WTC11 (cell line): ENCODE measurements at regions not wholly inside any gene's neighbourhood (a gene's known extent, or its start where the extent isn't known, plus 50 kb on each side); places are given as distances from the start of the nearest gene placed in this dataset.

Source experiments
- ATAC-seq: fragments of 200-7000 bp; cut with Tn5 transposase; 2 replicates; pipeline ENCODE4 v1.10.0; 2021; ENCODE audit warnings: mild to moderate bottlenecking, moderate library complexity
- CTCF ChIA-PET: fragments of 300-600 bp; sonication (Branson Sonifier 250); formaldehyde crosslinking; loops from one replicate; lab custom pipeline; 2021; ENCODE audit warnings: antibody characterized with exemption; lab: Charles Lee
- POLR2A ChIA-PET: fragments of 350-600 bp; sonication (Branson Sonifier 250); formaldehyde crosslinking; loops from one replicate; lab custom pipeline; 2021; ENCODE audit warnings: antibody characterized with exemption; lab: Charles Lee
- DNase-seq: peaks from one replicate; pipeline ENCODE4 v3.0.0; 2021; ENCODE audit warnings: low spot score
- H3K27ac Mint-ChIP-seq: 2 replicates; pipeline ENCODE4 v1.8.0; 2021; ENCODE audit warnings: mixed read lengths
- H3K27me3 Mint-ChIP-seq: 2 replicates; pipeline ENCODE4 v1.8.0; 2021; ENCODE audit warnings: low read depth, mild to moderate bottlenecking, moderate library complexity, mixed read lengths
- H3K36me3 Mint-ChIP-seq: 2 replicates; pipeline ENCODE4 v1.8.0; 2021; ENCODE audit warnings: mixed read lengths
- H3K4me1 Mint-ChIP-seq: 2 replicates; pipeline ENCODE4 v1.8.0; 2022; ENCODE audit warnings: mixed read lengths
- H3K4me3 Mint-ChIP-seq: 2 replicates; pipeline ENCODE4 v1.8.0; 2021; ENCODE audit warnings: mild to moderate bottlenecking, moderate library complexity, mixed read lengths
- H3K9me3 Mint-ChIP-seq: 2 replicates; pipeline ENCODE4 v1.8.0; 2021; ENCODE audit warnings: mixed read lengths
- CBFB ChIP-seq: sonication (generic); formaldehyde crosslinking; IDR thresholded peaks from 2 replicates; pipeline ENCODE4 v1.8.1; 2022; ENCODE audit warnings: mild to moderate bottlenecking, low read depth, missing genetic modification reagents
- CREB1 ChIP-seq: sonication (generic); formaldehyde crosslinking; IDR thresholded peaks from 2 replicates; pipeline ENCODE4 v1.8.0; 2023; ENCODE audit warnings: mild to moderate bottlenecking, missing genetic modification reagents
- ELF4 ChIP-seq: sonication (generic); formaldehyde crosslinking; IDR thresholded peaks from 2 replicates; pipeline ENCODE4 v1.8.1; 2022; ENCODE audit warnings: low read depth, mild to moderate bottlenecking, moderate library complexity, missing genetic modification reagents
- ESRRA ChIP-seq: sonication (generic); formaldehyde crosslinking; IDR thresholded peaks from 2 replicates; pipeline ENCODE4 v1.8.1; 2022; ENCODE audit warnings: mild to moderate bottlenecking, missing genetic modification reagents, borderline replicate concordance
- ETV6 ChIP-seq: sonication (generic); formaldehyde crosslinking; IDR thresholded peaks from 2 replicates; pipeline ENCODE4 v1.8.1; 2022; ENCODE audit warnings: mild to moderate bottlenecking, missing genetic modification reagents
- FOXK1 ChIP-seq: sonication (generic); formaldehyde crosslinking; IDR thresholded peaks from 2 replicates; pipeline ENCODE4 v1.8.0; 2022; ENCODE audit warnings: mild to moderate bottlenecking, moderate library complexity, missing genetic modification reagents
- FOXP1 ChIP-seq: sonication (generic); formaldehyde crosslinking; IDR thresholded peaks from 2 replicates; pipeline ENCODE4 v1.8.0; 2022; ENCODE audit warnings: missing genetic modification reagents, mild to moderate bottlenecking, moderate library complexity, borderline replicate concordance
- HMGA2 ChIP-seq: fragments of 250-450 bp; sonication (Bioruptor Pico); IDR thresholded peaks from 2 replicates; pipeline ENCODE4 v1.4.0; 2021; ENCODE audit warnings: mild to moderate bottlenecking, moderate library complexity
- JAZF1 ChIP-seq: fragments of 250-450 bp; sonication (Bioruptor Pico); IDR thresholded peaks from 2 replicates; pipeline ENCODE4 v1.9.0; 2021; ENCODE audit warnings: moderate library complexity, mild to moderate bottlenecking, inconsistent platforms
- JUN ChIP-seq: sonication (generic); formaldehyde crosslinking; IDR thresholded peaks from 2 replicates; pipeline ENCODE4 v1.8.0; 2023; ENCODE audit warnings: mild to moderate bottlenecking, missing genetic modification reagents
- MYBL2 ChIP-seq: sonication (generic); formaldehyde crosslinking; IDR thresholded peaks from 2 replicates; pipeline ENCODE4 v1.8.1; 2023; ENCODE audit warnings: mild to moderate bottlenecking, moderate library complexity, missing genetic modification reagents
- NFATC4 ChIP-seq: fragments of 250-450 bp; sonication (Bioruptor Pico); IDR thresholded peaks from 2 replicates; pipeline ENCODE4 v1.9.0; 2021; ENCODE audit warnings: mild to moderate bottlenecking
- NFYB ChIP-seq: sonication (generic); formaldehyde crosslinking; conservative IDR thresholded peaks from 2 replicates; pipeline ENCODE4 v1.8.0; 2022; ENCODE audit warnings: low read depth, missing genetic modification reagents
- PRRX2 ChIP-seq: fragments of 250-450 bp; sonication (Bioruptor Pico); IDR thresholded peaks from 2 replicates; pipeline ENCODE4 v1.8.0; 2021; ENCODE audit warnings: mild to moderate bottlenecking
- RORB ChIP-seq: fragments of 250-450 bp; sonication (Bioruptor Pico); IDR thresholded peaks from 2 replicates; pipeline ENCODE4 v1.9.0; 2021; ENCODE audit warnings: mild to moderate bottlenecking
- SP1 ChIP-seq: sonication (generic); formaldehyde crosslinking; conservative IDR thresholded peaks from 2 replicates; pipeline ENCODE4 v1.8.1; 2022; ENCODE audit warnings: missing genetic modification reagents
- TEAD1 ChIP-seq: sonication (generic); formaldehyde crosslinking; IDR thresholded peaks from 2 replicates; pipeline ENCODE4 v1.8.0; 2022; ENCODE audit warnings: mild to moderate bottlenecking, missing genetic modification reagents
- TP53 ChIP-seq: sonication (generic); formaldehyde crosslinking; IDR thresholded peaks from 2 replicates; pipeline ENCODE4 v1.8.1; 2023; ENCODE audit warnings: mild to moderate bottlenecking, missing genetic modification reagents
- ZBTB21 ChIP-seq: sonication (generic); formaldehyde crosslinking; IDR thresholded peaks from 2 replicates; pipeline ENCODE4 v1.8.1; 2023; ENCODE audit warnings: mild to moderate bottlenecking, missing genetic modification reagents, borderline replicate concordance
- ZNF671 ChIP-seq: fragments of 250-450 bp; sonication (Bioruptor Pico); IDR thresholded peaks from 2 replicates; pipeline ENCODE4 v1.8.0; 2021; ENCODE audit warnings: mild to moderate bottlenecking
- TF ChIP-seq, protein P1 (sequence below): fragments of 200-600 bp; IDR thresholded peaks from 2 replicates; pipeline ENCODE4 v1.8.0; 2022; ENCODE audit warnings: antibody characterized with exemption
- TF ChIP-seq, protein P2 (sequence below): fragments of 250-450 bp; sonication (Bioruptor Pico); IDR thresholded peaks from 2 replicates; pipeline ENCODE4 v1.8.0; 2021; ENCODE audit warnings: mild to moderate bottlenecking
- TF ChIP-seq, protein P3 (sequence below): sonication (generic); formaldehyde crosslinking; IDR thresholded peaks from 2 replicates; pipeline ENCODE4 v1.8.0; 2022; ENCODE audit warnings: mild to moderate bottlenecking, missing genetic modification reagents

DNA sequence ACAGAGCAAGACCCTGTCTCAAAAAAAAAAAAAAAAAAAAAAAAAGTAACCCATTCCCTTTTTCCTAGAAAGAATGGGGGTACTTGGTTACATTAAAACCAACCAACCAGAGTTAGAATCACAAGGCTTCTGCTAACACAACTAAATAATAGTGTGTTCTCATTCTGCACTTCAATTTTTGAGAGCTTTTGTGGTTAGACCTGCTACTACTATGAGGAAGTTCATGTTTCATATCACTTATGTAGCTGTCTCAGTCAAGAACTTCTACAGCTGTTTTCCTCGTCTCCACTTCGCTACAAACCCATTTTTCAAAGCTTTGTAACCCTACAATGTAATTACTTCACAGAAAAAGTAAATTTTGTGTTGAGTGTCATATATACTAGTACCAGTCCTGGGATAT, 58.3 kb downstream of the PDHA2 start:
- Mint-ChIP-seq H3K4me3 (no peak overlapping the region), H3K27ac (no peak overlapping the region), H3K27me3 (no peaks in the 10 kb centered on the region), H3K36me3 (peaks cover 4% of the 10 kb centered on the region)
- CTCF ChIA-PET: no interaction called here
- no peak for DNase-seq
- no peak for ATAC-seq
- POLR2A ChIA-PET: interaction anchor here (0.7 kb wide), 2 partner anchors 170 to 1375 kb away, joined by 4 to 11 read pairs; no protein-coding TSS in a partner anchor
- no peak for TF ChIP-seq PRRX2 (CRISPR knock-in tag)
- TF ChIP-seq, all 79 proteins: peak for 0
- peaks cover 12% of the 10 kb centered on the region for H3K4me1 Mint-ChIP-seq
- H3K9me3 Mint-ChIP-seq: peaks cover 23% of the 10 kb centered on the region

DNA sequence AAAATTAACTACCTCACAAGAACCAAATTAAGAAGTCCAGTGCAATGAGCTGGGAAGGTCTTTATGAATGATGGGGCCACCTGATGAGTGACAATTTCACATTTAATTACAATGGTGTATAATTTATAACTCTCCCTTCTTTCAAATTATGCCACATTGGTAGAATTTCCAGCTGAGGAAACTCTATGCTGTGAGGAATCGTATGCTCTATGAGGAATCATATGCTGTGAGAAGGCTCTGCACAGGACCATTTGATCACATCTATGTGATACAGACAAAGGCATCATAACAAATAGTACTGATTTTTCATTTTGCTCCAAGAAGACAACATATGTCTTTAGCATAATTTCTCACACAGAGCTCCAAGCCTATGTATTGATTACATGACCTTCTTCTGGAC, 69.3 kb downstream of the PDHA2 start:
- no peak for ATAC-seq
- Mint-ChIP-seq H3K9me3 (peaks cover 14% of the 10 kb centered on the region), H3K4me1 (peaks cover 22% of the 10 kb centered on the region), H3K4me3 (no peak overlapping the region), H3K36me3 (peaks cover 13% of the 10 kb centered on the region), H3K27ac (no peak overlapping the region), H3K27me3 (no peaks in the 10 kb centered on the region; the same call in 1 of the 2 replicates)
- POLR2A ChIA-PET: no interaction called here
- DNase-seq: no peak
- no peak for TF ChIP-seq TP53 (CRISPR knock-in tag)
- no peak for TF ChIP-seq NFYB (CRISPR knock-in tag)
- TF ChIP-seq HMGA2 (CRISPR knock-in tag): no peak
- no peak for TF ChIP-seq JUN (CRISPR knock-in tag)
- TF ChIP-seq TEAD1 (CRISPR knock-in tag): no peak
- TF ChIP-seq, protein P1, sequence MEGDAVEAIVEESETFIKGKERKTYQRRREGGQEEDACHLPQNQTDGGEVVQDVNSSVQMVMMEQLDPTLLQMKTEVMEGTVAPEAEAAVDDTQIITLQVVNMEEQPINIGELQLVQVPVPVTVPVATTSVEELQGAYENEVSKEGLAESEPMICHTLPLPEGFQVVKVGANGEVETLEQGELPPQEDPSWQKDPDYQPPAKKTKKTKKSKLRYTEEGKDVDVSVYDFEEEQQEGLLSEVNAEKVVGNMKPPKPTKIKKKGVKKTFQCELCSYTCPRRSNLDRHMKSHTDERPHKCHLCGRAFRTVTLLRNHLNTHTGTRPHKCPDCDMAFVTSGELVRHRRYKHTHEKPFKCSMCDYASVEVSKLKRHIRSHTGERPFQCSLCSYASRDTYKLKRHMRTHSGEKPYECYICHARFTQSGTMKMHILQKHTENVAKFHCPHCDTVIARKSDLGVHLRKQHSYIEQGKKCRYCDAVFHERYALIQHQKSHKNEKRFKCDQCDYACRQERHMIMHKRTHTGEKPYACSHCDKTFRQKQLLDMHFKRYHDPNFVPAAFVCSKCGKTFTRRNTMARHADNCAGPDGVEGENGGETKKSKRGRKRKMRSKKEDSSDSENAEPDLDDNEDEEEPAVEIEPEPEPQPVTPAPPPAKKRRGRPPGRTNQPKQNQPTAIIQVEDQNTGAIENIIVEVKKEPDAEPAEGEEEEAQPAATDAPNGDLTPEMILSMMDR: no peak
- TF ChIP-seq ZNF671 (CRISPR knock-in tag): no peak
- no peak for TF ChIP-seq ELF4 (CRISPR knock-in tag)
- no peak for TF ChIP-seq FOXP1 (CRISPR knock-in tag)
- no peak for TF ChIP-seq JAZF1 (CRISPR knock-in tag)
- no peak for TF ChIP-seq ESRRA (CRISPR knock-in tag)
- no peak for TF ChIP-seq NFATC4 (CRISPR knock-in tag)
- TF ChIP-seq RORB: no peak
- CTCF ChIA-PET: no interaction called here

DNA sequence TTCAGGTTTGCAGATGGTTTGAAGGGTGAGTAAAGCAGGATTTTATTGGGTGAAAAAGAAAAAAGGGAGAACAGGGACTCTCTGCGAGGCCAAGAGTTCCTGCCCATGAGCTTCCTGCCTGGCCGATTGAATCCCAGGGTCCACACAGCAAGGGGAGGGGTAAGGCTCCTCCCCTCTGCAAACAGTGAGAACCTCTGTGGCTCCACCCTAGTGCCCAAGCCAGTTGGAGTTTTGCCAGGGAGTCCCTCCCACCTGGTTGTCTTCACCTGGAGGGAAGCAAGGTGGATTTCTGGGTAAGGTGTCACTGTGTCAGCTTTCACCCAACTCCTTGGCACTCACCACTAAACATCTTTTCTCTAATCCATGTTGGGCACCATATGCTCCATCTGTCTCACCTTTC, 70.9 kb downstream of the PDHA2 start:
- H3K36me3 Mint-ChIP-seq: peaks cover 18% of the 10 kb centered on the region
- DNase-seq: peak; percentile 13
- ATAC-seq: peak; percentile 88
- POLR2A ChIA-PET: no interaction called here
- CTCF ChIA-PET: no interaction called here
- no peak overlapping the region for H3K27ac Mint-ChIP-seq
- TF ChIP-seq CREB1 (no peak), JUN (CRISPR knock-in tag) (no peak), MYBL2 (CRISPR knock-in tag) (no peak), ZBTB21 (CRISPR knock-in tag) (no peak), SP1 (CRISPR knock-in tag) (no peak), ETV6 (CRISPR knock-in tag) (no peak), ZNF671 (CRISPR knock-in tag) (no peak), CBFB (CRISPR knock-in tag) (no peak), FOXK1 (no peak)
- TF ChIP-seq, protein P2, sequence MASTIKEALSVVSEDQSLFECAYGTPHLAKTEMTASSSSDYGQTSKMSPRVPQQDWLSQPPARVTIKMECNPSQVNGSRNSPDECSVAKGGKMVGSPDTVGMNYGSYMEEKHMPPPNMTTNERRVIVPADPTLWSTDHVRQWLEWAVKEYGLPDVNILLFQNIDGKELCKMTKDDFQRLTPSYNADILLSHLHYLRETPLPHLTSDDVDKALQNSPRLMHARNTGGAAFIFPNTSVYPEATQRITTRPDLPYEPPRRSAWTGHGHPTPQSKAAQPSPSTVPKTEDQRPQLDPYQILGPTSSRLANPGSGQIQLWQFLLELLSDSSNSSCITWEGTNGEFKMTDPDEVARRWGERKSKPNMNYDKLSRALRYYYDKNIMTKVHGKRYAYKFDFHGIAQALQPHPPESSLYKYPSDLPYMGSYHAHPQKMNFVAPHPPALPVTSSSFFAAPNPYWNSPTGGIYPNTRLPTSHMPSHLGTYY (CRISPR knock-in tag): no peak
- TF ChIP-seq, protein P3, sequence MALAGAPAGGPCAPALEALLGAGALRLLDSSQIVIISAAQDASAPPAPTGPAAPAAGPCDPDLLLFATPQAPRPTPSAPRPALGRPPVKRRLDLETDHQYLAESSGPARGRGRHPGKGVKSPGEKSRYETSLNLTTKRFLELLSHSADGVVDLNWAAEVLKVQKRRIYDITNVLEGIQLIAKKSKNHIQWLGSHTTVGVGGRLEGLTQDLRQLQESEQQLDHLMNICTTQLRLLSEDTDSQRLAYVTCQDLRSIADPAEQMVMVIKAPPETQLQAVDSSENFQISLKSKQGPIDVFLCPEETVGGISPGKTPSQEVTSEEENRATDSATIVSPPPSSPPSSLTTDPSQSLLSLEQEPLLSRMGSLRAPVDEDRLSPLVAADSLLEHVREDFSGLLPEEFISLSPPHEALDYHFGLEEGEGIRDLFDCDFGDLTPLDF (CRISPR knock-in tag): no peak
- TF ChIP-seq, all 79 proteins: peak for 0
- H3K27me3 Mint-ChIP-seq: no peaks in the 10 kb centered on the region; the same call in 1 of the 2 replicates
- no peak overlapping the region for H3K4me3 Mint-ChIP-seq
- H3K9me3 Mint-ChIP-seq: peaks cover 17% of the 10 kb centered on the region
- H3K4me1 Mint-ChIP-seq: peaks cover 22% of the 10 kb centered on the region
